IMR-90 (cell line): ENCODE measurements at regions not wholly inside any gene's neighbourhood (a gene's known extent, or its start where the extent isn't known, plus 50 kb on each side); places are given as distances from the start of the nearest gene placed in this dataset.

Source experiments
- ATAC-seq: fragments of 200-7000 bp; cut with Tn5 transposase; 2 replicates; pipeline ENCODE4 v1.9.1; 2020; ENCODE audit warnings: low read depth, mild to moderate bottlenecking, moderate library complexity
- BruUV-seq: library from RNA; stranded (reverse); fragments of 400-500 nt; replicated peaks from 2 replicates; lab custom pipeline; 2021; lab: Mats Ljungman, UMichigan
- CTCF ChIA-PET: fragments of 300-600 bp; formaldehyde crosslinking; extraction: SDS; loops from one replicate; lab custom pipeline; 2021; ENCODE audit warnings: antibody characterized with exemption; lab: Yijun Ruan, JAX
- POLR2A ChIA-PET: fragments of 300-600 bp; sonication (Branson Sonifier 250); formaldehyde crosslinking; loops from one replicate; lab custom pipeline; 2022; ENCODE audit warnings: antibody characterized with exemption; ENCODE audit not compliant: unreplicated experiment; lab: Charles Lee
- DNase-seq: peaks from one replicate; pipeline ENCODE4 v3.0.0; 2013
- H2AFZ ChIP-seq: replicated peaks from 2 replicates; pipeline ENCODE3; 2013; ENCODE audit warnings: low read length, mild to moderate bottlenecking; ENCODE audit not compliant: poor library complexity
- H2AK5ac ChIP-seq: 2 replicates; pipeline ENCODE4 v1.6.1; 2013; ENCODE audit warnings: low read depth, low read length, inconsistent platforms
- H2AK9ac ChIP-seq: replicated peaks from 2 replicates; pipeline ENCODE3; 2013; ENCODE audit warnings: mild to moderate bottlenecking, low read depth, low read length, moderate library complexity; ENCODE audit not compliant: poor library complexity
- H2BK120ac ChIP-seq: 2 replicates; pipeline ENCODE4 v1.6.1; 2013; ENCODE audit warnings: low read depth, low read length, inconsistent platforms
- H2BK15ac ChIP-seq: 3 replicates; pipeline ENCODE4 v1.6.1; 2013; ENCODE audit warnings: low read depth, low read length, inconsistent platforms
- H2BK20ac ChIP-seq: 2 replicates; pipeline ENCODE4 v1.6.1; 2013; ENCODE audit warnings: low read depth, mild to moderate bottlenecking, inconsistent platforms, low read length, moderate library complexity
- H2BK5ac ChIP-seq: 2 replicates; pipeline ENCODE4 v1.6.1; 2013; ENCODE audit warnings: mild to moderate bottlenecking, low read depth, low read length, inconsistent platforms; ENCODE audit not compliant: poor library complexity, severe bottlenecking
- H3K14ac ChIP-seq: replicated peaks from 2 replicates; pipeline ENCODE4 v1.6.1; 2013; ENCODE audit warnings: low read depth, low read length, inconsistent platforms
- H3K18ac ChIP-seq: 2 replicates; pipeline ENCODE4 v1.6.1; 2013; ENCODE audit warnings: low read depth, low read length, control low read depth
- H3K23ac ChIP-seq: 2 replicates; pipeline ENCODE4 v1.6.1; 2013; ENCODE audit warnings: low read depth, low read length, inconsistent platforms
- H3K27ac ChIP-seq: 2 replicates; pipeline ENCODE4 v1.5.1; 2013; ENCODE audit warnings: mild to moderate bottlenecking, control low read depth, low read length; ENCODE audit not compliant: insufficient read depth
- H3K27me3 ChIP-seq: 2 replicates; pipeline ENCODE4 v1.6.1; 2013; ENCODE audit warnings: low read length; ENCODE audit not compliant: control insufficient read depth, insufficient read depth
- H3K36me3 ChIP-seq: 2 replicates; pipeline ENCODE4 v1.6.1; 2013; ENCODE audit warnings: low read length, mixed read lengths; ENCODE audit not compliant: control insufficient read depth, insufficient read depth
- H3K4ac ChIP-seq: 2 replicates; pipeline ENCODE4 v1.6.1; 2013; ENCODE audit warnings: low read depth, low read length, inconsistent platforms
- H3K4me1 ChIP-seq: 2 replicates; pipeline ENCODE4 v1.6.1; 2013; ENCODE audit warnings: low read length, mixed read lengths; ENCODE audit not compliant: control insufficient read depth, insufficient read depth
- H3K4me2 ChIP-seq: 2 replicates; pipeline ENCODE4 v1.6.1; 2013; ENCODE audit warnings: low read depth, mild to moderate bottlenecking, control low read depth, low read length, moderate library complexity
- H3K4me3 ChIP-seq: 2 replicates; pipeline ENCODE4 v1.5.1; 2013; ENCODE audit warnings: low read depth, mild to moderate bottlenecking, control low read depth, low read length, moderate library complexity; ENCODE audit not compliant: insufficient read depth
- H3K56ac ChIP-seq: 2 replicates; pipeline ENCODE4 v1.6.1; 2013; ENCODE audit warnings: low read length, inconsistent platforms; ENCODE audit not compliant: insufficient read depth; ENCODE audit errors: extremely low read depth
- H3K79me1 ChIP-seq, 2 experiments: 2 replicates each; pipeline ENCODE4 v1.6.1; 2013; ENCODE audit warnings: low read length in 2 of 2, inconsistent platforms in 1 of 2, low read depth in 1 of 2
- H3K9ac ChIP-seq: 2 replicates; pipeline ENCODE4 v1.6.1; 2013; ENCODE audit warnings: low read depth, low read length, control low read depth
- H3K9me1 ChIP-seq: 2 replicates; pipeline ENCODE4 v1.6.1; 2013; ENCODE audit warnings: low read length, inconsistent platforms; ENCODE audit not compliant: insufficient read depth
- H3K9me3 ChIP-seq: 2 replicates; pipeline ENCODE4 v1.6.1; 2013; ENCODE audit warnings: low read length; ENCODE audit not compliant: control insufficient read depth, insufficient read depth
- H4K20me1 ChIP-seq: 2 replicates; pipeline ENCODE4 v1.6.1; 2013; ENCODE audit warnings: low read length, inconsistent platforms; ENCODE audit not compliant: insufficient read depth
- H4K5ac ChIP-seq: 2 replicates; pipeline ENCODE4 v1.6.1; 2013; ENCODE audit warnings: mild to moderate bottlenecking, low read depth, low read length, control low read depth
- H4K8ac ChIP-seq, 2 experiments: 2 replicates each; pipeline ENCODE4 v1.6.1; 2013; ENCODE audit warnings: low read depth in 2 of 2, low read length in 2 of 2, control low read depth in 1 of 2, inconsistent platforms in 1 of 2
- H4K91ac ChIP-seq: 2 replicates; pipeline ENCODE4 v1.6.1; 2013; ENCODE audit warnings: low read depth, low read length, inconsistent platforms; ENCODE audit not compliant: insufficient read depth
- BHLHE40 ChIP-seq: fragments of 150-350 bp; IDR thresholded peaks from 2 replicates; pipeline ENCODE4 v1.6.1; 2016; ENCODE audit warnings: mild to moderate bottlenecking, low read depth, low read length
- FOS ChIP-seq: fragments of 150-350 bp; IDR thresholded peaks from 2 replicates; pipeline ENCODE4 v1.6.1; 2016; ENCODE audit warnings: low read depth, low read length
- MAZ ChIP-seq: IDR thresholded peaks from 2 replicates; pipeline ENCODE4 v1.6.1; 2012; ENCODE audit warnings: low read depth, mild to moderate bottlenecking, low read length, improper control_type of control experiment, moderate library complexity, borderline replicate concordance
- POLR2A ChIP-seq: IDR thresholded peaks from 2 replicates; pipeline ENCODE4 v1.6.1; 2012; ENCODE audit warnings: mild to moderate bottlenecking, low read depth, low read length
- RAD21 ChIP-seq: IDR thresholded peaks from 2 replicates; pipeline ENCODE4 v1.6.1; 2012; ENCODE audit warnings: low read length, improper control_type of control experiment
- dilution Hi-C: fragments of 300-500 bp; cut with HindIII; formaldehyde crosslinking; loops from one replicate; pipeline ENCODE4 v1.14.3; 2018; ENCODE audit warnings: low sequenced_read_pairs; ENCODE audit not compliant: unreplicated experiment
- in situ Hi-C: fragments of 300-500 bp; cut with MboI; formaldehyde crosslinking; loops from 3 replicates; pipeline ENCODE4 v1.14.3; 2019; ENCODE audit warnings: low sequenced_read_pairs, inconsistent platforms, mixed read lengths
- intact Hi-C: fragments of 100-400 bp; cut with micrococcal nuclease; formaldehyde crosslinking; loops from 2 replicates; pipeline ENCODE4 v1.10.0; 2022
- TF ChIP-seq, protein P1 (sequence below): conservative IDR thresholded peaks from 2 replicates; pipeline ENCODE4 v1.5.1; 2012; ENCODE audit warnings: mild to moderate bottlenecking, low read depth, low read length, improper control_type of control experiment
- TF ChIP-seq, protein P2 (sequence below): fragments of 150-350 bp; IDR thresholded peaks from 2 replicates; pipeline ENCODE4 v1.6.1; 2016; ENCODE audit warnings: low read depth, mild to moderate bottlenecking, low read length, moderate library complexity, borderline replicate concordance

DNA sequence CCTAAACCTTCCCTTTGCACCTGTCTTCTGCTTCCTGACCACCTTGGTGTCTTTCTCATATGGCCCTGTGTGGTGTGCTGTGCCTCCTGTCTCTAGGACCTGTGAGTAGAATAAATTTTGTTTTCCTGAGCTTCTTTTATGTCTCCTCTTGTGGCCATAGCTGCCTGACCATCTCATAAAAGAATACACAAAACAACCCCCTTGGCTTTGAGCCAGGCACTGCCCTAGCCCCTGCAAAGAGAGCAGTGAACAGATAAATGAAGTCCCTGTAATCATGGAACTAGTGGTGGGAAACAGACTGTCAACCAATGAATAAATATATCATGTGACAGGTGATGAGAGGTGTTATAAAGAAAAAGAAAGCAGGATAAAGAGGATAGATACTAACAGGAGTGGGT, 485.1 kb downstream of the CSNK1G3 start:
- no peak overlapping the region for H4K91ac ChIP-seq
- DNase-seq (no peak), ATAC-seq (no peak)
- no peak overlapping the region for H2BK15ac ChIP-seq
- H3K4me3 ChIP-seq = no peak overlapping the region
- H4K5ac ChIP-seq = no peak overlapping the region
- intact Hi-C loops (no loop called here), in situ Hi-C loops (no loop called here), dilution Hi-C loops (no loop called here)
- H3K4me2 ChIP-seq = no peak overlapping the region
- no peak overlapping the region for H3K9ac ChIP-seq
- H3K4me1 ChIP-seq = peaks cover 2% of the 10 kb centered on the region; the same call in 1 of the 2 replicates
- H2AK5ac ChIP-seq = no peak overlapping the region
- no peaks in the 10 kb centered on the region for H3K27me3 ChIP-seq
- no peak overlapping the region for H3K56ac ChIP-seq
- H3K27ac ChIP-seq = no peak overlapping the region
- no peak overlapping the region for H2AK9ac ChIP-seq
- no peak overlapping the region for H3K18ac ChIP-seq
- BruUV-seq = no TSS peak
- H3K4ac ChIP-seq = no peak overlapping the region
- no peak overlapping the region for H3K23ac ChIP-seq
- H2BK5ac ChIP-seq = no peak overlapping the region
- TF ChIP-seq RAD21 = no peak
- TF ChIP-seq MAZ = no peak
- TF ChIP-seq POLR2A = no peak
- no peak for TF ChIP-seq BHLHE40
- TF ChIP-seq, protein P1, sequence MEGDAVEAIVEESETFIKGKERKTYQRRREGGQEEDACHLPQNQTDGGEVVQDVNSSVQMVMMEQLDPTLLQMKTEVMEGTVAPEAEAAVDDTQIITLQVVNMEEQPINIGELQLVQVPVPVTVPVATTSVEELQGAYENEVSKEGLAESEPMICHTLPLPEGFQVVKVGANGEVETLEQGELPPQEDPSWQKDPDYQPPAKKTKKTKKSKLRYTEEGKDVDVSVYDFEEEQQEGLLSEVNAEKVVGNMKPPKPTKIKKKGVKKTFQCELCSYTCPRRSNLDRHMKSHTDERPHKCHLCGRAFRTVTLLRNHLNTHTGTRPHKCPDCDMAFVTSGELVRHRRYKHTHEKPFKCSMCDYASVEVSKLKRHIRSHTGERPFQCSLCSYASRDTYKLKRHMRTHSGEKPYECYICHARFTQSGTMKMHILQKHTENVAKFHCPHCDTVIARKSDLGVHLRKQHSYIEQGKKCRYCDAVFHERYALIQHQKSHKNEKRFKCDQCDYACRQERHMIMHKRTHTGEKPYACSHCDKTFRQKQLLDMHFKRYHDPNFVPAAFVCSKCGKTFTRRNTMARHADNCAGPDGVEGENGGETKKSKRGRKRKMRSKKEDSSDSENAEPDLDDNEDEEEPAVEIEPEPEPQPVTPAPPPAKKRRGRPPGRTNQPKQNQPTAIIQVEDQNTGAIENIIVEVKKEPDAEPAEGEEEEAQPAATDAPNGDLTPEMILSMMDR = no peak
- no peak for TF ChIP-seq FOS
- TF ChIP-seq, protein P2, sequence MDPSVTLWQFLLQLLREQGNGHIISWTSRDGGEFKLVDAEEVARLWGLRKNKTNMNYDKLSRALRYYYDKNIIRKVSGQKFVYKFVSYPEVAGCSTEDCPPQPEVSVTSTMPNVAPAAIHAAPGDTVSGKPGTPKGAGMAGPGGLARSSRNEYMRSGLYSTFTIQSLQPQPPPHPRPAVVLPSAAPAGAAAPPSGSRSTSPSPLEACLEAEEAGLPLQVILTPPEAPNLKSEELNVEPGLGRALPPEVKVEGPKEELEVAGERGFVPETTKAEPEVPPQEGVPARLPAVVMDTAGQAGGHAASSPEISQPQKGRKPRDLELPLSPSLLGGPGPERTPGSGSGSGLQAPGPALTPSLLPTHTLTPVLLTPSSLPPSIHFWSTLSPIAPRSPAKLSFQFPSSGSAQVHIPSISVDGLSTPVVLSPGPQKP = no peak
- 0 out of 2 replicates have a peak, but pooled peaks cover 2% of the 10 kb centered on the region for H3K9me1 ChIP-seq
- H2AFZ ChIP-seq = no peak overlapping the region
- no peak overlapping the region for H4K8ac ChIP-seq
- no peak overlapping the region for H2BK20ac ChIP-seq
- no peaks in the 10 kb centered on the region for H3K36me3 ChIP-seq
- H2BK120ac ChIP-seq = no peak overlapping the region
- ChIA-PET CTCF (no interaction called here), POLR2A (interaction anchor here (0.5 to 0.6 kb wide), 2 partner anchors 268 to 481 kb away, joined by 4 read pairs; no protein-coding TSS in a partner anchor)
- no peaks in the 10 kb centered on the region for H4K20me1 ChIP-seq
- no peak overlapping the region for H3K14ac ChIP-seq
- H3K79me1 ChIP-seq = no peaks in the 10 kb centered on the region
- H3K9me3 ChIP-seq = no peaks in the 10 kb centered on the region
